ENCODE measurements at regions not wholly inside any gene's neighbourhood (a gene's known extent, or its start where the extent isn't known, plus 50 kb on each side); places are given as distances from the start of the nearest gene placed in this dataset.

DNA sequence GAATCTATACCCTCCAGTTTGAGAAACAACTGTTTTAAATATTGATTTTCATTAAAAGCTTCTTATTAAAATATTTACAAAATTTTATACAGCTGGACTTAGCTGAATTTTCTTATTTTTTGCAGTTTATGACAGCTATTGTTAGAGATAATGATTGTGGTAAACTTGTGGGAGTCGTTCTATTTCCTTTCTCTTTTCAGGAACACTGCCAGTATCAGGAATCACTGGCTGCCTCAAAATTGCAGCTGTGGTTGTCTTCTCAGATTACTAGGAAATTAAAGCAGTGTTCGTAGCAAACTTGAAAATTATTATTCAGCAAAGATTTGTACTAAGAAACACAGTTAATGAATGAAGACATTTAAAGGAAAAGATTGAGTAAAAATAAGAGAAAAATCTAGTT, 311.0 kb downstream of the CENPW start:
- POLR2A ChIA-PET, result no interaction called here
- H3K27ac ChIP-seq (ENCODE audit: control insufficient read depth, insufficient read depth), result no peak overlapping the region
- no peaks in the 10 kb centered on the region for H3K79me2 ChIP-seq (ENCODE audit: control insufficient read depth, insufficient read depth, low read length)
- no peaks in the 10 kb centered on the region for H4K20me1 ChIP-seq (ENCODE audit: control insufficient read depth, insufficient read depth)
- intact Hi-C loops (cut with micrococcal nuclease; ENCODE audit: unreplicated experiment) (loop anchor here (10.0 kb wide), 2 partner anchors 476 to 616 kb away; no protein-coding TSS in a partner anchor), in situ Hi-C loops (cut with MboI) (loop anchor here (25.0 kb wide), 1 partner anchor 639 kb away; no protein-coding TSS in a partner anchor)
- SMC1A ChIA-PET (ENCODE audit: uncharacterized antibody, unreplicated experiment), result no interaction called here
- BruUV-seq (replicated peaks), result no TSS peak
- FAIRE-seq, result no peak
- no peak overlapping the region for H3K9ac ChIP-seq (ENCODE audit: control insufficient read depth, insufficient read depth, low read length)
- no peak overlapping the region for H3K4me3 ChIP-seq
- WGBS (ENCODE audit: insufficient coverage, insufficient replicate concordance, low lambda C conversion rate, missing lambda C conversion rate), result 0% methylated on average over 2 of the region's 2 CpGs
- H3K36me3 ChIP-seq (ENCODE audit: control insufficient read depth in 2 of 2, insufficient read depth in 2 of 2, low read length in 1 of 2), result no peaks in the 10 kb centered on the region
- RAD21 ChIA-PET (ENCODE audit: unreplicated experiment), result no interaction called here
- no peak for ATAC-seq
- no peak for DNase-seq (ENCODE audit: low read depth, low spot score)
- H3K27me3 ChIP-seq (replicated peaks in 1 of 2; ENCODE audit: control insufficient read depth in 2 of 2, insufficient read depth in 2 of 2, low read length in 1 of 2), result no peaks in the 10 kb centered on the region
- CTCF ChIA-PET, result no interaction called here
- H3K4me2 ChIP-seq (ENCODE audit: control insufficient read depth, insufficient read depth), result no peak overlapping the region
- TF ChIP-seq RBBP5 (conservative IDR thresholded peaks at IDR 0.05) (no peak), KLF5 (IDR thresholded peaks at IDR 0.05; ENCODE audit: partially characterized antibody) (no peak), BMI1 (IDR thresholded peaks at IDR 0.05; ENCODE audit: borderline replicate concordance) (no peak), GABPA (IDR thresholded peaks at IDR 0.05; ENCODE audit: low read depth) (no peak)
- no peaks in the 10 kb centered on the region; the same call in 2 of the 3 replicates for H3K9me3 ChIP-seq (replicated peaks; ENCODE audit: control insufficient read depth, insufficient read depth, low read length)
- no peak overlapping the region for H2AFZ ChIP-seq (ENCODE audit: control insufficient read depth, low read depth, low read length)
- H3K4me1 ChIP-seq (ENCODE audit: control insufficient read depth, insufficient read depth, low read length), result no peaks in the 10 kb centered on the region

GRCh38 chr6:126657561-126658175, 317.8 kb downstream of the CENPW start:
- no peak overlapping the region for H3K4me3 ChIP-seq
- DNase-seq (ENCODE audit: low read depth, low spot score) (no peak), ATAC-seq (peak; percentile 40; the same call in 1 of the 3 replicates), FAIRE-seq (peak; percentile 31)
- H3K27me3 ChIP-seq (replicated peaks in 1 of 2; ENCODE audit: control insufficient read depth in 2 of 2, insufficient read depth in 2 of 2, low read length in 1 of 2), result no peaks in the 10 kb centered on the region
- CTCF ChIA-PET, result interaction anchor here (0.7 to 2.6 kb wide), 6 partner anchors 8 to 662 kb away, joined by 3 to 26 read pairs (median 4); no protein-coding TSS in a partner anchor
- no peak overlapping the region for H3K4me2 ChIP-seq (ENCODE audit: control insufficient read depth, insufficient read depth)
- H3K27ac ChIP-seq (ENCODE audit: control insufficient read depth, insufficient read depth), result no peak overlapping the region
- SMC1A ChIA-PET (ENCODE audit: uncharacterized antibody, unreplicated experiment), result interaction anchor here (0.8 to 1.8 kb wide), 5 partner anchors 9 to 662 kb away, joined by 3 to 6 read pairs (median 4); no protein-coding TSS in a partner anchor
- H3K79me2 ChIP-seq (ENCODE audit: control insufficient read depth, insufficient read depth, low read length), result no peaks in the 10 kb centered on the region
- H3K9me3 ChIP-seq (replicated peaks; ENCODE audit: control insufficient read depth, insufficient read depth, low read length), result no peaks in the 10 kb centered on the region; the same call in 2 of the 3 replicates
- H4K20me1 ChIP-seq (ENCODE audit: control insufficient read depth, insufficient read depth), result no peaks in the 10 kb centered on the region
- H3K36me3 ChIP-seq (ENCODE audit: control insufficient read depth in 2 of 2, insufficient read depth in 2 of 2, low read length in 1 of 2), result no peaks in the 10 kb centered on the region
- no TSS peak for BruUV-seq (replicated peaks)
- 20% methylated on average over 3 of the region's 3 CpGs for WGBS (ENCODE audit: insufficient coverage, insufficient replicate concordance, low lambda C conversion rate, missing lambda C conversion rate)
- in situ Hi-C loops (cut with MboI) (loop anchor here (25.0 kb wide), 1 partner anchor 645 kb away; no protein-coding TSS in a partner anchor), intact Hi-C loops (cut with micrococcal nuclease; ENCODE audit: unreplicated experiment) (loop anchor here (5.0 to 10.0 kb wide), 4 partner anchors 295 to 660 kb away; no protein-coding TSS in a partner anchor)
- H3K4me1 ChIP-seq (ENCODE audit: control insufficient read depth, insufficient read depth, low read length), result no peaks in the 10 kb centered on the region
- POLR2A ChIA-PET, result no interaction called here
- no peak overlapping the region for H2AFZ ChIP-seq (ENCODE audit: control insufficient read depth, low read depth, low read length)
- no peak overlapping the region for H3K9ac ChIP-seq (ENCODE audit: control insufficient read depth, insufficient read depth, low read length)
- RAD21 ChIA-PET (ENCODE audit: unreplicated experiment), result interaction anchor here (1.2 to 1.6 kb wide), 3 partner anchors 295 to 662 kb away, joined by 3 to 4 read pairs (median 3); no protein-coding TSS in a partner anchor
- no peak for TF ChIP-seq GATAD2B (conservative IDR thresholded peaks at IDR 0.05; ENCODE audit: low read depth)
- no peak for TF ChIP-seq TCF3 (IDR thresholded peaks at IDR 0.05; ENCODE audit: borderline replicate concordance, insufficient read depth, low read depth, low read length)
- TF ChIP-seq, protein P1, sequence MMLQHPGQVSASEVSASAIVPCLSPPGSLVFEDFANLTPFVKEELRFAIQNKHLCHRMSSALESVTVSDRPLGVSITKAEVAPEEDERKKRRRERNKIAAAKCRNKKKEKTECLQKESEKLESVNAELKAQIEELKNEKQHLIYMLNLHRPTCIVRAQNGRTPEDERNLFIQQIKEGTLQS (IDR thresholded peaks at IDR 0.05; ENCODE audit: borderline replicate concordance, extremely low read depth, low read depth, low read length), result no peak
- peak; percentile 30; the same call in 1 of the 2 replicates for TF ChIP-seq SMC3 (IDR thresholded peaks at IDR 0.05; ENCODE audit: borderline replicate concordance, low read length)
- TF ChIP-seq ETV6 (conservative IDR thresholded peaks at IDR 0.05 in 1 of 2, IDR thresholded peaks at IDR 0.05 in 1 of 2; ENCODE audit: borderline replicate concordance in 1 of 2, low read depth in 1 of 2), result no peak
- TF ChIP-seq FOXM1 (IDR thresholded peaks at IDR 0.05; ENCODE audit: low read depth, low read length), result no peak
- peak; percentile 38 to 55 (median 46); a peak in 4 of 6 replicates for TF ChIP-seq CTCF (IDR thresholded peaks at IDR 0.05 in 2 of 3, conservative IDR thresholded peaks at IDR 0.05 in 1 of 3; ENCODE audit: control insufficient read depth in 2 of 3, extremely low read depth in 1 of 3, insufficient read depth in 1 of 3, low read depth in 3 of 3, low read length in 3 of 3)

Measured in GM12878 (cell line).